GM18868 (cell line): ENCODE measurements at regions not wholly inside any gene's neighbourhood (a gene's known extent, or its start where the extent isn't known, plus 50 kb on each side); places are given as distances from the start of the nearest gene placed in this dataset.

Experiments
- ATAC-seq: cut with Tn5 transposase; IDR thresholded peaks from one replicate; pipeline ENCODE4 v1.9.1; 2021; ENCODE audit warnings: mild to moderate bottlenecking, moderate library complexity; ENCODE audit not compliant: unreplicated experiment

DNA sequence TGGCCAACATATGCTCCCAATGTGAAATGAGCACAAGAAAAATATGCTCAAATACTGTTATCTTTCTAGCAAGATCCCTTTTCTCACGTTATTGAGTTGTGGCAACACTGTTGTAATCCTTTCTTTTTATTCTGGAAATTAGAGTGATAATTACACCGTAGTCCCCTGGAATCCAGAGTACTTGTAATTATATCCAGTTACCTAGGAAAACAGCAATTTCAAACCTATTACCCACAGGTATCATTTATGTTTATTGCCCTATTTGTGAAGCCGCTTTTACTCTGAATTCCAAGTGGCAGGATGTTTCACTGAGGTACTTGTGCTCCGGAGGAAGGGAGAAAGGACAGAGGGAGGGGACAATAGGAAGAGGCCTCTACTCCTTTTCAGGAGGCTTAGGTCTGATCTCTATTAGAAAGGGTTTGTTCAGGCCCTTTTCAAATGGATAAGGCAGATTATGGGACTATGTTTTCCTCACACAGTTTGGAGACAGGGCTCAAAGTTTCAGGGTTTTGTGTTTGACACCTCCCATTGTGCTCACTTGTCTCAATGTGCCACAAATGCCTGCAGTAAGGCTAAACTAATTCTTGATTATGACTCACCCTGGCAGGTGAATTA is 646.6 kb downstream of the TUSC7 start:
- ATAC-seq, result no peak

GRCh38 chr3:117358717-117359314 is 649.2 kb downstream of the TUSC7 start:
- no peak for ATAC-seq

DNA sequence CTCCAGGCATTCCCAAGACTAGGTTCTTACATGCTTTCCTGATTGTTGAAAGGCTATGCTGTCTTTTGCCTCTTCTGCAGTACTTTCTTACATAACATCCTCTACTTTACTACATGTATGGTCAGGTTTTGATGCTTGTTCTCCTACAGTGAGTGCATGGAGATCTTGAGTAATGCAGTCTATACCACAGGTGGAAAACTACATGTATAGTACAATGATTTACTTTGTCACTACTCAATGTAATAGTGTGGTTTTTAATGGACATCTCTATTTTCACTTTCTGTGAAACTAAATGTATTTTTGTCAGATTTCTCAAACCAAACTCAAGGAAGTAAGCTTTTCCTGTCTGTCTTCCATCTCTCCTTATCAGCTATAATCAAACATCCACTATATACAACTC is 657.0 kb downstream of the TUSC7 start:
- ATAC-seq, result no peak

GRCh38 chr3:117367861-117368260 is 658.3 kb downstream of the TUSC7 start:
- no peak for ATAC-seq

DNA sequence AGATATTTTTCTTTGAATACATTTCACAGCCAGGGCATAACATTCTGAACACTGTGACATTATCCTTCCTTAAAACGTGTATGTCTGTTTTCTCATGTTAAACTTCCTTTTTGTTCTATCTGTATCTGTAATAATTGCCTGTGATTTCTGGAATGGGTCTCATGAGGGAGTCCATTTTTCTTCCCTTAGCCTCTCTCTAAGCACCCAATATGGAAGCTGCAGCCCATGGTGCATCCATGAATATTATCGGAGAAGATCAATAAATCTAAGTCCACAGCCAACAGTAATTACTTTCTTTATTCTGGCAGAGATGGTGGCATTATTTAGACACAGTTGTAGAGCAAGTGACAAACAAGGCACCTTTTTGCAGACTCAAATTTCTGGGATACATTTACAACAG is 671.1 kb downstream of the TUSC7 start:
- no peak for ATAC-seq

- ATAC-seq, result no peak
Observed at GRCh38 chr3:117393119-117393518, 683.5 kb downstream of the TUSC7 start.

DNA sequence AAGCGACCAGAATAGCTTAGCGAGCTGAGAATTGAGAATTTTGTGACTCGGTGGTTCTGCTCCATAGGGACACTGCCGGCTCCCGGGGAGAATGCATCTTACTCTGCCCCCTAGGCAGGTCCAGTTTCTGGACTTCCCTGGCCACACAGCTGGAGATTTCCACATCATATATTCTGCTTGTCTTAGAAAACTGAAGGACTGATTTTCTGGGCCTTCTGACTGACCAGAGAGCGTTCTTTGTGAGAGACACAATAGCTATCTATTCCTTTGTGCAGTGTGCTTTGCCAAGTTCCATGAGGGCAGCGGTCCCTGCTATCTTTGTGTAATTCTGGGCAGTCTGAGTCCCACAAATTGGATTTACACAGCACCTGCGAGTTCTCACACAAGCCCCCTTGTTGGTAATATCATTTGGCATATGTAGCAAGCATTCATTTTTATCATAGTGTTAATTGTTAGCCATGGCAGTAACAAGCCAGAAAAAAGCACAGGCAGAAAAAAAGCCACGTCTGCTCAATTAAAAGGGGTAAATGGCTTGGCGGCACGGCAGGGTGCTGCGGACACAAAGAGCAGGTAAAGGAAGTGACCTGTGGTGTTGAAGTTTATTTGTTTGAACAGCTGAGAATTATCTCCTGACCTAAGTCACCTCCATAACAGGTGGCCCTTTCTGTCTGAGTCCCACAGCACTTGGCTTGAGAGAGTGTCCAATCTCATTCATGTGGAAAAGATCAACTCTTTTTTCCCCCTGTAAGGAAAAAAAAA is 688.7 kb downstream of the TUSC7 start:
- no peak for ATAC-seq

DNA sequence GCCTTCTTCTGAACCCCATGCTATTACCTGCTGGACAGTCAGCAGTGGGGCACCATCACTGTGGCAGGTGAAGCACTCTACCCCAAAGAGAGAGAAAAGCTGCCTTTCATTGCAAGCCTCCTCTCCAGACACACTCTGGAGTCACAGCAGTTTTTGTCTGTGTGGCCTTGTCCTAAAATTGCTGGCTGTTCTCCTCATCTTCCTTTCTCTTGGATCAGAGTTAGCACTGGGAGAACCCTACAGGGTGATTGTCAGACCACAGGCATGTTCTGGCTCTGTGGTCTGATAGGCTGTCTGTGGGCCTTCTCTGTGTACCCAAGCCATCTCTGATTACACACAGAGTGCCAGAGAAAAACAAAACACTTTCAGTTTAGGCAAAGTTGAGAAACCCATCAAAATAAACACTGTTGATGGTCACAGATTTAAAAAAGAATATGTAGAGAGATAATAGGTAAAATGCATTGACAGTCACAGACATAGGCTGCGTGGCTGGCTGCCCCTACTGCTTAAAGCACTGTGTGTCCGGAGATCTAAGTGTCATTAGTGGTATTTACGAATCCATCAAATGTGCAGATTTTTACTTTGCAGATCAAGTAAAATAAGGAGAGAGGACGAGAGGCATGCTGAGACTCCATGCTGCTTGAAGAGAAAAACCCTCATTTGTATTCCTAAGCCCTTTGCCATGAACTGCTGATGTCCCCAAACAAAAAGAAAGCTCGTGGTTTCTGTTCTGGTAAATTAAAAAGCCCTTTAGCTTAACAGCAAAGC is 689.9 kb downstream of the TUSC7 start:
- ATAC-seq, result no peak

- ATAC-seq, result no peak
Observed at GRCh38 chr3:117400303-117400702, 690.7 kb downstream of the TUSC7 start.

DNA sequence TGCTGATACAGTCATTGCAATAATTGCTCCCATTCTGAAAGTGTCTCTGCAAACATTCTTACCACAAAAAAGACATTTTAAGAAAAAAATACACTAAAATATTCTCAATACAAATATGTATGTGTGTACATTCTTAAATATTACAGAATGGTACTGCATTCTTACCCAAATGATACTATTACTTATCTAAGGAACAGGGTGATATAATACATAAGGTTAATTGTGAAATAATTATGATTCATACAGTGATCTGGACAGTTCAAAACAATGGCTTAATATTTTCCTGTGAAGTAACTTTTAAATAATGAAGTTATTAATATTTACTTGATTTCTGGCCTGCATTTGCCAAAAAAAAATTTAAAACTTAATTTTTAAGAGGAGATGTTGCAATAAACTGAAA is 694.6 kb downstream of the TUSC7 start:
- ATAC-seq, result no peak

DNA sequence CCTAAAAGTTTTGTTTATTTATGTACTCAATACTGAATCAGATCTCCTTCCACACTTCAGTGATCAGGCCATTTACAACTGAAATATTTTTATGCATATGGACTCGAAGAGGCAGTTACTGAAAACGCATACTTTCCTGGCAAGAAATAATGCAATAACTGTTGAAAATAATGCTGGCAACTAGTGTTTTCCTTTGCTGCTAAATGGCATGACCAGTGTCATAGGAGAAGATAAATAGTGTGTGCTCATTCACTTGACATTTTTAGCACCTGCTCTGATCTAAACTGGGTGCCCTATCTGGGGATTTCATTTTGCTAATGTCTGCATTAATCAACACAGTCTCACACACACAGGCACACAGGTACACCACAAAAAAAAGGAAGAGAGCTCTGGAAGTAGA is 695.2 kb downstream of the TUSC7 start:
- ATAC-seq, result no peak

- ATAC-seq, result no peak
Observed at GRCh38 chr3:117405359-117405758, 695.8 kb downstream of the TUSC7 start.

- peak; percentile 93 for ATAC-seq
Observed at GRCh38 chr3:117407317-117407716, 697.7 kb downstream of the TUSC7 start.

- no peak for ATAC-seq
Observed at GRCh38 chr3:117408811-117409210, 699.2 kb downstream of the TUSC7 start.

DNA sequence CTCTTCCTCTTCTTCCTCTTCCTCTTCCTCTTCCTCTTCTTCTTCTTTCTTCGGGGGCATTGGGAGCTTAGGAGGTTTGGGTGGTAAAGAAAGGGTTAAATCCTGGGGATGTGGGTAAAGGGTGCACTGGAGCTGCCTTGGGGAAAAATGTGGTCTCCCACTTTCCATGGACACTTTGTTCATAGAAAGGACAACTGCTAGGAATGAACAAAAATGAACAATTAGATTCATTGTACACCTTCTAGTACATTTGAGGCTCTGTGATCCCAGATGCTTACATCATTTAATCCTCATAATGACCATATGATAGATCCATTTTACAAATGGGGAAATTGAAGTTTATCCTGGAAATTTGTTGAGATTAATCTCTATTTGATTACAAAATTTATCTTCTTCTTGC is 699.7 kb downstream of the TUSC7 start:
- ATAC-seq, result no peak

DNA sequence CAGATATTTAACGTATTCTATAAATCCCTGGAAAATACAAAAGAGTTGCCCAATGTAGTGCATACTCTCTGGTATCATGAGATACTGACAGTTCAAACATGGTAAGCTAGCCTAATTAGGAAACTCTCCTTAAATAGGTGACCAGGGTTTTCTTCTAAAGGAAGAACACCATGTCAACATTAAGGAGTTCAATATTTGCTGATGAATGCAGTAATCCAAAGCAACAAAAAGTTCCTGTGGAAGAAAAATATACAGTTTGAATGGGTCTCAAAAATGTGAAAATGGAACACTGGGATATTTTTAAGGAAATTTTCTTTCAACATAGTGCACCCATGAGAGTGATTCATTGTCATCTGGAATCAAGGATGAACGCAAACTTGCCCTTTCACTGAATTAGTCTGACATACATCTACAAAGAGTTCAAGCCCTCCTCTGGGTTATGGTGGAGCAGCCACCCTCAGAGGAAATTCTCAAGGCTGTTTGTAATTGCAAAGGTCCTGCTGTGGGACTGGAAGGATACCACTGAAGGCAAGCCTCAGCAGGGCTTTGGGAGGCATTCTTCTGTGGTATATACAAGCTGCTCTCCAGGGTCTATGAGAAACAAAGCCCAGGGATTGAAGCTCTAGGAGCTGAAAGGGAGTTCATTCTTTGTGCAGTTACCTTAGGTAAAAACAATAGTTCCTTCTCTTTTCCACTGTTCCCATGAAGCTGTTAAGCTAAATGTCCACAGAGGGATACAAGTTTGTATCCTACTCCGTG is 700.3 kb downstream of the TUSC7 start:
- ATAC-seq, result no peak

GRCh38 chr3:117411971-117412370 is 702.4 kb downstream of the TUSC7 start:
- ATAC-seq, result no peak

- ATAC-seq, result no peak
Observed at GRCh38 chr3:117417411-117417810, 707.8 kb downstream of the TUSC7 start.

DNA sequence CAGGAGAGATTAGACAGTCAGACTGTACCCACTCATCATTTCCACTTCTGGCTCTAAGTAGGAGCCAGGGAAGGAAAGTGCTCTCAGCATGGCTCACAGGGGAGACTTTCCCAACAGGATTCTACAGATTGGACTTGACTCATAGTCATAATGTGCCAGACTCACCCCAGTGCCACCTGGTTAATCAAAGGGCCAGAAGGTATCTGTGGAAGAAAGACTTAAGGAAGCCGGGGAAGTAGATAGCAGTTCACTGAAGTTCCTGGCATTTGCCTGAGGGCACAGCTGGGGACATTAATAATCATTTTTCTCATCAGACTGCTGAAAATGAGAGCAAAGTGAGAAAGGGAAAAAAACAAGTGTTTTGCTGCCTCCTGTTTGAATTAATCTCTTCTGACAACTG is 717.5 kb downstream of the TUSC7 start:
- no peak for ATAC-seq

GRCh38 chr3:117433427-117433826 is 723.8 kb downstream of the TUSC7 start:
- no peak for ATAC-seq
